ENCODE measurements at regions not wholly inside any gene's neighbourhood (a gene's known extent, or its start where the extent isn't known, plus 50 kb on each side); places are given as distances from the start of the nearest gene placed in this dataset.

DNA sequence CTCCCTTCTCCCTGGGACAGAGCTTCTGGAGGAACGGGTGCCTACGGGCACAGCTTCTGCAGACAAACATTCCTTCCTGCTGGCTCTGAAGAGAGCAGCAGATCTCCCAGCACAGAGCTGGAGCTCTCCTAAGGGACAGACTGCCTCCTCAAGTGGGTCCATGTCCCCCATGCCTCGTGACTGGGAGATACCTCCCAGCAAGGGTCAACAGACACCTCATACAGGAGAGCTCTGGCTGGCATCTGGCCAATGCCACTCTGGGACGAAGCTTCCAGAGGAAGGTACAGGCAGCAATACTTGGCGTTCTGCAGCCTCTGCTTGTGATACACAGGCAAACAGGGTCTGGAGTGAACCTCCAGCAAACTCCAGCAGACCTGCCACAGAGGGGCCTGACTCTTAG lies 227.9 kb downstream of the SPATA31D1 start:
- TF ChIP-seq, protein P1, sequence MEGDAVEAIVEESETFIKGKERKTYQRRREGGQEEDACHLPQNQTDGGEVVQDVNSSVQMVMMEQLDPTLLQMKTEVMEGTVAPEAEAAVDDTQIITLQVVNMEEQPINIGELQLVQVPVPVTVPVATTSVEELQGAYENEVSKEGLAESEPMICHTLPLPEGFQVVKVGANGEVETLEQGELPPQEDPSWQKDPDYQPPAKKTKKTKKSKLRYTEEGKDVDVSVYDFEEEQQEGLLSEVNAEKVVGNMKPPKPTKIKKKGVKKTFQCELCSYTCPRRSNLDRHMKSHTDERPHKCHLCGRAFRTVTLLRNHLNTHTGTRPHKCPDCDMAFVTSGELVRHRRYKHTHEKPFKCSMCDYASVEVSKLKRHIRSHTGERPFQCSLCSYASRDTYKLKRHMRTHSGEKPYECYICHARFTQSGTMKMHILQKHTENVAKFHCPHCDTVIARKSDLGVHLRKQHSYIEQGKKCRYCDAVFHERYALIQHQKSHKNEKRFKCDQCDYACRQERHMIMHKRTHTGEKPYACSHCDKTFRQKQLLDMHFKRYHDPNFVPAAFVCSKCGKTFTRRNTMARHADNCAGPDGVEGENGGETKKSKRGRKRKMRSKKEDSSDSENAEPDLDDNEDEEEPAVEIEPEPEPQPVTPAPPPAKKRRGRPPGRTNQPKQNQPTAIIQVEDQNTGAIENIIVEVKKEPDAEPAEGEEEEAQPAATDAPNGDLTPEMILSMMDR (IDR thresholded peaks at IDR 0.05; ENCODE audit: control insufficient read depth, extremely low read depth, insufficient read depth) = no peak
- no peak for DNase-seq (ENCODE audit: low read depth)
- H3K4me3 ChIP-seq (ENCODE audit: low read depth, low read length) = no peak overlapping the region

DNA sequence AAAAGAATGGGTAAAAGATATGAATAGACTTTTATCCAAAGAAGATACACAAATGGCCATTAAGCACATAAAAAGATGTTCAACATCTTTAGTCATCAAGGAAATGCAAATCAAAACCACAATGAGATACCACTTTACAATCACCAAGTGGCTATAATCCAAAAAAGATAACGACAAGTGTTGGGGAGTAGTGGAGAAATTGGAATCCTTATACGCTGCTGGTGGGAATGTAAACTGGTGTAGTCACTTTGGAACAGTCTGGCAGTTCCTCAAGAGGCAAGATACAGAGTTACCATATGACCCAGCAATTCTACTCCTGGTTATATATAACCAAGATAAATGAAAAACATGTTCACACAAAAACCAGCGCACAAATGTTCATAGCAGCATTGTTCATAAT lies 234.9 kb downstream of the SPATA31D1 start:
- no peak for DNase-seq (ENCODE audit: low read depth)
- TF ChIP-seq, protein P1 (IDR thresholded peaks at IDR 0.05; ENCODE audit: control insufficient read depth, extremely low read depth, insufficient read depth) = no peak
- no peak overlapping the region for H3K4me3 ChIP-seq (ENCODE audit: low read depth, low read length)

DNA sequence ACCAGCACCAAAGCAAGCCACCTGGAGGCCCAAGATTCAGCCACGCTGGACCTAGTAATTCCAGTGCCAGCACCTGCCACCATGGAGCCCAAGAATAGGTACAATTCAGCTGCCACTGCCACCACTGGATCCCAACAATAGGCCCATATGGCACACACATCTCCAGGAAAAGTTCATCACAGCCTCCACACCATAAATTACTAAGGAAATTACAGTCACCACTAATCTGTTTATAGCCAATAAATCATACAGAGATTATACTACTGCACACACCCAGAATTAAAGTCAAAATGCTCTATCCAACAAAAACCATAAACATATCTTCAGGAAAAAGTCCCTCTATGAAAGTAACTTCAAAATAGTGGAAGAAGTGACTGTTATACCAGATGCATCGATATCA lies 242.8 kb downstream of the SPATA31D1 start:
- no peak for DNase-seq (ENCODE audit: low read depth)
- TF ChIP-seq, protein P1 (IDR thresholded peaks at IDR 0.05; ENCODE audit: control insufficient read depth, extremely low read depth, insufficient read depth) = no peak
- H3K4me3 ChIP-seq (ENCODE audit: low read depth, low read length) = no peak overlapping the region

DNA sequence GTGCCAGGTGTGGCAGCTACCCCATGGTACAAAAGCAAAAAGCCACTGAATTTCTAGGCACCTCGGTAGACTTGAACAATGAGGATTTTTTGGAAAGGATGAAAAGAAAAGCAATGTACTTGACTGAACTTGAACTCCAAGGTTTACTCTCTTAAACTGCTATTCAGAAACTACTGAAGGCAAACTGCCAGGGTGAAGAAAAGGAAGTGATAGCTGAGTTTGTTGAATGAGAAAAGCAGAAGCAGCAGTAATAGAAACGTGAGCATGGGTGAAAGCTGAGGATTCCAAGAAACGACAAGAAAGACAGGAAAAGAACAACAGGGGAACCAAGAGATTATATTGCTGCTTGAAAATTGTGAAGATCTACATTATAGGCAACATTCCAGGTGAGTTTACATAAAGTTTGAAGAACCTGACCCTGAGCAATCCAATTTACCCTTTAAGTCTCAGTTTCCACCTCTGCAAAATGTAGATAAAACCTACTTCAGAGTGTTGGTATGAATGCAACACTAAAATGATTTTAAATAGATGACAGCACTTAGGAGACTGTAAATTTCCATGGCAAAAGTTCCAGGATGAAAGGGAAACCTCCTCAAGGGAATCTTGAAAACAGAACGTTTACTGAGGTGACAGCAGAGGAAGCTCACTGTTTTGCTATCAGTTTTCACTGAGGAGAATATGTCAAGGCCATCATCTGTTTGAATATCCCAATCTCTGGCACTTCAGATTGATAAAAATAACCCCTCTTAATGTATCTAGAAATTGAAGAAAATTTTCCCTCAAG lies 245.8 kb downstream of the SPATA31D1 start:
- no peak for DNase-seq (ENCODE audit: low read depth)
- H3K4me3 ChIP-seq (ENCODE audit: low read depth, low read length) = no peak overlapping the region
- TF ChIP-seq, protein P1 (IDR thresholded peaks at IDR 0.05; ENCODE audit: control insufficient read depth, extremely low read depth, insufficient read depth) = no peak

DNA sequence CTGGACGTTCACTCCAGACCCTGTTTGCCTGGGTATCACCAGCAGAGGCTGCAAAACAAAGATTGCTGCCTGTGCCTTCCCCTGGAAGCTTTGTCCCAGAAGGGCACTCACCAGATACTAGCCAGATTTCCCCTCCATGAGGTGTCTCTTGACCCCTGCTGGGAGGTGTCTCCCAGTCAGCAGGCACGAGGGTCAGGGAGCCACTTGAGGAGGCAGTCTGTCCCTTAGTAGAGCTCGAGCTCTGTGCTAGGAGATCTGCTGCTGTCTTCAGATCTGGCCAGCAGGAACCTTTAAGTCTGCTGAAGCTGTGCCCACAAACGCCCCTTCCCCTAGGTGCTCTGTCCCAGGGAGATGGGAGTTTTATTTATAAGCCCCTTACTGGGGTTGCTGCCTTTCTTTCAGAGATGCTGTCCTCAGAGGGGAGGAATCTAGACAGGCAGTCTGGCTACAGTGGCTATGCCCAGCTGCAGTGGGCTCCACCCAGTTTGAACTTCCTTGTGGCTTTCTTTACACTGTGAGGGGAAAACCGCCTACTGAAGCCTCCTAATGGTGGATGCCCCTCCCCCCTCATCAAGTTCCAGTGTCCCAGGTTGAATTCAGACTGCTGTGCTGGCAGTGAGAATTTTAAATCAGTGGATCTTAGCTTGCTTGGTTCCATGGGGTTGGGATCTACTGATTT lies 253.9 kb downstream of the SPATA31D1 start:
- no peak overlapping the region for H3K4me3 ChIP-seq (ENCODE audit: low read depth, low read length)
- TF ChIP-seq, protein P1 (IDR thresholded peaks at IDR 0.05; ENCODE audit: control insufficient read depth, extremely low read depth, insufficient read depth) = no peak
- no peak for DNase-seq (ENCODE audit: low read depth)

DNA sequence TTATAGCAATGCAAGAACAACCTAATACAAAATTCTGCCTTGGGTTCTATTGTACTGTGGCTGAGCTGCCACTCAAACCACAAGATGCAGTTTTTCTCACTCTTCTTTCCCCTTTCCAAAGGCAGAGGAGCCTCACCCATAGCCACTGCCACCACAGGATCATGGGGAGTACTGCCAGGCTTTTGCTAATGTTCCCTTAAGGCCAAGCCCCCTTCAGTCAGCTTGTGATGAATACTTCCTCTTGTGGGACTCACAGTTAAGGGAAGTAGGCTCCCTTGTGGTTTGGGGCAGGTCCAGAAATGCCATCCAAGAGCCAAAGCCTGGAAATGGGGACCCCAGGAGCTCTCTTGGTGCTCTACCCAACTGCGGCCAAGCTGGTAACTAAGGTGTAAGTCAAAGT lies 258.7 kb downstream of the SPATA31D1 start:
- H3K4me3 ChIP-seq (ENCODE audit: low read depth, low read length) = no peak overlapping the region
- TF ChIP-seq, protein P1 (IDR thresholded peaks at IDR 0.05; ENCODE audit: control insufficient read depth, extremely low read depth, insufficient read depth) = no peak
- no peak for DNase-seq (ENCODE audit: low read depth)
